Breast epithelium (tissue), 3 donors: ENCODE measurements at regions not wholly inside any gene's neighbourhood (a gene's known extent, or its start where the extent isn't known, plus 50 kb on each side); places are given as distances from the start of the nearest gene placed in this dataset.

Source experiments
- POLR2A ChIP-seq: fragments of 450-650 bp; IDR thresholded peaks from one replicate; pipeline ENCODE4 v1.6.1; 2016; ENCODE audit warnings: antibody characterized with exemption, mild to moderate bottlenecking, moderate library complexity
- POLR2AphosphoS5 ChIP-seq, 3 donors: sonication (generic); formaldehyde crosslinking; IDR thresholded peaks; one replicate each; pipeline ENCODE4 v1.6.1; 2017; ENCODE audit warnings: antibody characterized with exemption in 3 of 3
- TF ChIP-seq, protein P1 (sequence below), 3 donors: fragments of 450-650 bp; IDR thresholded peaks; one replicate each; pipeline ENCODE4 v1.5.1; 2016 to 2017; ENCODE audit warnings: antibody characterized with exemption in 3 of 3, mild to moderate bottlenecking in 3 of 3, moderate library complexity in 3 of 3

DNA sequence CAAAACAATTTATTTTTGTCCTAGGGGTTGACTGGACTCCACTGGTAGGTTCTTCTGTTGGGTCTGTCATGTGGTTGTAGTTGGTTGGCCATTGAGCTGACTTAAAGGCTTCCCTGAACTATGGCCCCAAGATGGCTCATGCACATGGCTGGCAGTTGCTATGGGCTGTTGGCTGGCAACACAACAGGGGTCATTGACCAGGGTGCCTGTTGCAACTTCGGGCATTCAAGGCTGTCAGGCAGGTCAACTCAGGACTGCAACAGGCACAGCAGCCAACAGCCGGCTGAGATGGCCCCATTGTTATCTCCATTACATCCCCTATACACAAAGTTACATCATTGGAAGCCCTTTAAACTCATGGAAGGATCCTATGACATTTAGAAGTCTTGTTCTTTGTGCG is 109.7 kb upstream of the CPEB2 start:
- TF ChIP-seq, protein P1, sequence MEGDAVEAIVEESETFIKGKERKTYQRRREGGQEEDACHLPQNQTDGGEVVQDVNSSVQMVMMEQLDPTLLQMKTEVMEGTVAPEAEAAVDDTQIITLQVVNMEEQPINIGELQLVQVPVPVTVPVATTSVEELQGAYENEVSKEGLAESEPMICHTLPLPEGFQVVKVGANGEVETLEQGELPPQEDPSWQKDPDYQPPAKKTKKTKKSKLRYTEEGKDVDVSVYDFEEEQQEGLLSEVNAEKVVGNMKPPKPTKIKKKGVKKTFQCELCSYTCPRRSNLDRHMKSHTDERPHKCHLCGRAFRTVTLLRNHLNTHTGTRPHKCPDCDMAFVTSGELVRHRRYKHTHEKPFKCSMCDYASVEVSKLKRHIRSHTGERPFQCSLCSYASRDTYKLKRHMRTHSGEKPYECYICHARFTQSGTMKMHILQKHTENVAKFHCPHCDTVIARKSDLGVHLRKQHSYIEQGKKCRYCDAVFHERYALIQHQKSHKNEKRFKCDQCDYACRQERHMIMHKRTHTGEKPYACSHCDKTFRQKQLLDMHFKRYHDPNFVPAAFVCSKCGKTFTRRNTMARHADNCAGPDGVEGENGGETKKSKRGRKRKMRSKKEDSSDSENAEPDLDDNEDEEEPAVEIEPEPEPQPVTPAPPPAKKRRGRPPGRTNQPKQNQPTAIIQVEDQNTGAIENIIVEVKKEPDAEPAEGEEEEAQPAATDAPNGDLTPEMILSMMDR (IDR thresholded peaks at IDR 0.05) = no peak
- TF ChIP-seq POLR2AphosphoS5 (IDR thresholded peaks at IDR 0.05) (no peak), POLR2A (no peak)
